BLaER1 treated with 17β-estradiol and CSF1 and Interleukin-3, amounts not matched to agents 10 nM and 100 nM (cell line): ENCODE measurements at regions not wholly inside any gene's neighbourhood (a gene's known extent, or its start where the extent isn't known, plus 50 kb on each side); places are given as distances from the start of the nearest gene placed in this dataset.

ENCODE experiments used
- H3K27ac ChIP-seq, 11 experiments: shearing (Covaris generic); formaldehyde crosslinking; 2 replicates each; pipeline ENCODE4 v1.8.1; 2022
- H3K27me3 ChIP-seq, 11 experiments: shearing (Covaris generic); formaldehyde crosslinking; 2 replicates each; pipeline ENCODE4 v1.8.1; 2022
- H3K36me3 ChIP-seq, 11 experiments: shearing (Covaris generic); formaldehyde crosslinking; 2 replicates each; pipeline ENCODE4 v1.8.1; 2022
- H3K4me1 ChIP-seq, 10 experiments: shearing (Covaris generic); formaldehyde crosslinking; 2 replicates each; pipeline ENCODE4 v1.8.1; 2022
- H3K4me2 ChIP-seq, 11 experiments: shearing (Covaris generic); formaldehyde crosslinking; 2 replicates each; pipeline ENCODE4 v1.8.1; 2022
- H3K4me3 ChIP-seq, 10 experiments: shearing (Covaris generic); formaldehyde crosslinking; 2 replicates each; pipeline ENCODE4 v1.8.1; 2022
- H3K9ac ChIP-seq, 11 experiments: shearing (Covaris generic); formaldehyde crosslinking; 2 replicates each; pipeline ENCODE4 v1.8.1; 2022
- H3K9me3 ChIP-seq, 11 experiments: shearing (Covaris generic); formaldehyde crosslinking; replicated peaks in 1 of 11; 2 replicates each; pipeline ENCODE4 v1.8.1; 2022
- H4K20me1 ChIP-seq, 11 experiments: shearing (Covaris generic); formaldehyde crosslinking; 2 replicates each; pipeline ENCODE4 v1.8.1; 2022
- Cebpa-rat ChIP-seq, 11 experiments: shearing (Covaris generic); IDR thresholded peaks; 2 replicates each; pipeline ENCODE4 v1.8.1; 2022

DNA sequence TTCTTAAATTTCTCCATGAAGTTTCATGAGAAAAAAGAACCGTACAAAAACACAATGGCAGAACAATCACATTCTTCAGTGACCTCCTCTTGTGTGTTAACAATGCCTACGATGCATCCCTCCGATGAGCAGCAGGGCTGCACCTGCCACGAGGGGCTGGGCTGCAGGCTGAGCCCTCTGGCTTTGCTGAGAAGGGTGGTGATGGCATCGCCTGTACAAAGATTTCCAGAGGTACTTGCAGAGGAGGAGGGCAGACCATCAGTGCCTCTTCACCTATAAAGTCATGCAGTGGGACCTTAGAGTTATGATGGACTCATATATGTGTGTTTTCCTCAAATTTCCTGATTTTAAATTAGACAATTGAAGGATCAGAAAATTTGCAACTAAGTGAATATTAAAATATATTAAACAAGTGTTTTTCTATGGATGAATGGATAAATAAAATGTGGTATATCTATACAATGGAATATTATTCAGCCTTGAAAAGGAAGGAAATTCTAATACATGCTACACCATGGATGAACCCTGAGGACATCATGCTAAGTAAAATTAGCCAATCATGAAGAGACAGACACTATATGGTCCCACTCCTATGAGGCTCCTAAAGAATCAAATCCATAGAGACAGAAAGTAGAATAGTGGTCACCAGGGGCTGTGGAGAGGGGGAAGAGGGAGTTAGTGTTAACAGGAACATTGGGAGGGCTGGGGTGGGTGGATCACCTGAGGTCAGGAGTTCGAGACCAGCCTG, 489.3 kb downstream of the SIPA1L2 start:
- Histone ChIP-seq H3K27me3 (no peaks in the 10 kb centered on the region), H4K20me1 (no peaks in the 10 kb centered on the region), H3K9me3 (peaks cover 21 to 38% (median 31%) of the 10 kb centered on the region in 11 experiments), H3K9ac (no peak overlapping the region), H3K4me3 (no peak overlapping the region), H3K4me1 (peaks cover 0 to 6% (median 0%) of the 10 kb centered on the region in 10 experiments; a peak in 3 of 20 replicates), H3K27ac (no peak overlapping the region), H3K4me2 (no peak overlapping the region), H3K36me3 (no peaks in the 10 kb centered on the region; a peak in 1 of 22 replicates)
- TF ChIP-seq Cebpa-rat (IDR thresholded peaks at IDR 0.05): no peak

DNA sequence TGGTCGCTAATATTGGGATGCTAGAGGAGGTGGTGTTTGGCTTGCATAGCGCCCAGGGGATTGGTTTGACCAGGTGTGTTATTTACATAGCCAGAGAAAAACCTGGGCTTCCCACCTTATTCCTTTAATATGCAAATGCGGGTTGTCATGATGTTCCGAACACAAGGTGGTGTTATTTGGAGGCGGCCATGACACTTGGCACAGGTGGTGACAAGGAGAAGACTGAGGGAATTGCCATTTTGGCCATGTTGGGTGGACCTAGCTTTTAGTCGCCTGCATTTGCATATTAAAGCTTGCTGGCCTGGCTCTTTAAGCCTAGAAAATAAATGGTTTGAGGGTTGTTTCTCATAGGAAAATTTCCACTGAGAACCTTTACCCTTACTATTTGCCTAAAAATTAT, 490.5 kb downstream of the SIPA1L2 start:
- no peak for TF ChIP-seq Cebpa-rat (IDR thresholded peaks at IDR 0.05)
- Histone ChIP-seq H3K9me3 (peaks cover 23 to 40% (median 34%) of the 10 kb centered on the region in 11 experiments), H3K4me1 (peaks cover 0 to 6% (median 0%) of the 10 kb centered on the region in 10 experiments; a peak in 3 of 20 replicates), H3K4me3 (no peak overlapping the region), H3K27ac (no peak overlapping the region), H4K20me1 (no peaks in the 10 kb centered on the region), H3K4me2 (no peak overlapping the region), H3K36me3 (no peaks in the 10 kb centered on the region; a peak in 1 of 22 replicates), H3K27me3 (no peaks in the 10 kb centered on the region), H3K9ac (no peak overlapping the region)

GRCh38 chr1:232138044-232138443, 491.9 kb downstream of the SIPA1L2 start:
- no peaks in the 10 kb centered on the region for H4K20me1 ChIP-seq
- TF ChIP-seq Cebpa-rat (IDR thresholded peaks at IDR 0.05): no peak
- no peak overlapping the region for H3K4me3 ChIP-seq
- H3K9ac ChIP-seq: no peak overlapping the region
- H3K4me2 ChIP-seq: peak overlapping the region in 1 of 11 experiments; percentile 16; a peak in 1 of 22 replicates
- no peaks in the 10 kb centered on the region; a peak in 1 of 22 replicates for H3K36me3 ChIP-seq
- H3K27ac ChIP-seq: no peak overlapping the region
- peaks cover 0 to 6% (median 0%) of the 10 kb centered on the region in 10 experiments; a peak in 3 of 20 replicates for H3K4me1 ChIP-seq
- H3K27me3 ChIP-seq: no peaks in the 10 kb centered on the region
- H3K9me3 ChIP-seq: peaks cover 23 to 40% (median 34%) of the 10 kb centered on the region in 11 experiments

- Histone ChIP-seq H3K9me3 (peaks cover 23 to 41% (median 35%) of the 10 kb centered on the region in 11 experiments), H3K9ac (no peak overlapping the region), H3K27ac (no peak overlapping the region), H3K4me1 (peaks cover 0 to 6% (median 0%) of the 10 kb centered on the region in 10 experiments; a peak in 3 of 20 replicates), H4K20me1 (no peaks in the 10 kb centered on the region), H3K27me3 (no peaks in the 10 kb centered on the region), H3K36me3 (no peaks in the 10 kb centered on the region; a peak in 1 of 22 replicates), H3K4me3 (no peak overlapping the region), H3K4me2 (no peak overlapping the region)
- no peak for TF ChIP-seq Cebpa-rat (IDR thresholded peaks at IDR 0.05)
Observed at GRCh38 chr1:232137066-232137465, 492.9 kb downstream of the SIPA1L2 start.

GRCh38 chr1:232136136-232136535, 493.8 kb downstream of the SIPA1L2 start:
- no peak overlapping the region for H3K9ac ChIP-seq
- no peak overlapping the region for H3K27ac ChIP-seq
- H3K4me2 ChIP-seq: peak overlapping the region in 2 of 11 experiments; percentile 5 to 18; a peak in 3 of 22 replicates
- no peaks in the 10 kb centered on the region for H3K27me3 ChIP-seq
- no peak for TF ChIP-seq Cebpa-rat (IDR thresholded peaks at IDR 0.05)
- no peaks in the 10 kb centered on the region; a peak in 1 of 22 replicates for H3K36me3 ChIP-seq
- no peaks in the 10 kb centered on the region for H4K20me1 ChIP-seq
- peaks cover 0 to 6% (median 0%) of the 10 kb centered on the region in 10 experiments; a peak in 3 of 20 replicates for H3K4me1 ChIP-seq
- H3K9me3 ChIP-seq: peaks cover 29 to 49% (median 40%) of the 10 kb centered on the region in 11 experiments
- no peak overlapping the region; a peak in 1 of 20 replicates for H3K4me3 ChIP-seq

DNA sequence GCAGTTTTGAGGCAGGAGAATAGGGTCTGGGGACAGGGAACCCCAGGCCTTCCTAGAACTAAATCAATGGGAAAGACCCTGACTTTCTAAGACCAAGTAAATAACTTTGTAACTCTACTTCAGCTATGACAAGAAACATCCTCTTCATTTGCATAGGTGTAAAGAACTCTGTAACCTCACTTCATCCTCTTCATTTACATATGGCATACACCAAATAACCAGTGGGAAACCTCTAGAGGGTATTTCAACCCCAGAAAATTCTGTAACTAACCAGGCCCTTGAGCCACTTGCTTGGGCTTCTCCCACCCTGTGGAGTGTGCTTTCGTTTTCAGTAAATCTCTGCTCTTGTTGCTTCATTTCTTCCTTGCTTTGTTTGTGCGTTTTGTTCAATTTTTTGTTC, 495.6 kb downstream of the SIPA1L2 start:
- no peak overlapping the region for H3K4me3 ChIP-seq
- no peaks in the 10 kb centered on the region for H4K20me1 ChIP-seq
- H3K9ac ChIP-seq: no peak overlapping the region
- H3K9me3 ChIP-seq: peaks cover 32 to 49% (median 42%) of the 10 kb centered on the region in 11 experiments
- no peak overlapping the region for H3K4me2 ChIP-seq
- H3K27me3 ChIP-seq: no peaks in the 10 kb centered on the region
- H3K27ac ChIP-seq: no peak overlapping the region
- TF ChIP-seq Cebpa-rat (IDR thresholded peaks at IDR 0.05): no peak
- peaks cover 0 to 6% (median 0%) of the 10 kb centered on the region in 10 experiments; a peak in 3 of 20 replicates for H3K4me1 ChIP-seq
- H3K36me3 ChIP-seq: no peaks in the 10 kb centered on the region; a peak in 1 of 22 replicates

DNA sequence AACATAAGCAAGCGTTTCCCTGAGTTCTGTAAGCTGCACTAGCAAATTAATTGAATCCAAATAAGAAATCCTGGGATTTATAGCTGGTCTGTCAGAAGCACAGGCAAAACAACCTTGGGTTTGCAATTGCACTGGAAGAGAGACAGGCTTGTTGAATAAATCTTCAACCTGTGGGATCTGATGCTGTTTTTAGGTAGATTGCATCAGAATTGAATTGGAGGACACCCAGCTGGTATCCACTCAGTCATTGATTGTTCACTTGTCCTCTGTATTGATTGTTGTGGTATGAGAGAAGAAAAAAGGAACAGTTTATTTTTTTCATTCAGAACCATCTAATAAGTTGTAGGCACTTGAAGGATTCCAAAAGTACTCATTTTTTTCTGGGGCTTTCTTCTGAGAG, 497.4 kb downstream of the SIPA1L2 start:
- no peaks in the 10 kb centered on the region for H3K27me3 ChIP-seq
- H3K9me3 ChIP-seq: peaks cover 32 to 57% (median 40%) of the 10 kb centered on the region in 11 experiments
- H3K4me2 ChIP-seq: no peak overlapping the region
- no peak overlapping the region for H3K27ac ChIP-seq
- H4K20me1 ChIP-seq: no peaks in the 10 kb centered on the region
- H3K9ac ChIP-seq: no peak overlapping the region
- H3K4me1 ChIP-seq: peaks cover 0 to 6% (median under 1%) of the 10 kb centered on the region in 10 experiments; a peak in 4 of 20 replicates
- no peak for TF ChIP-seq Cebpa-rat (IDR thresholded peaks at IDR 0.05)
- no peak overlapping the region for H3K4me3 ChIP-seq
- H3K36me3 ChIP-seq: no peaks in the 10 kb centered on the region; a peak in 1 of 22 replicates

- no peak overlapping the region for H3K4me3 ChIP-seq
- peaks cover 32 to 50% (median 40%) of the 10 kb centered on the region in 11 experiments for H3K9me3 ChIP-seq
- H3K27ac ChIP-seq: no peak overlapping the region
- peak overlapping the region in 2 of 11 experiments; percentile 6 to 10; a peak in 1 of 22 replicates for H3K4me2 ChIP-seq
- H3K27me3 ChIP-seq: no peaks in the 10 kb centered on the region
- no peaks in the 10 kb centered on the region; a peak in 1 of 22 replicates for H3K36me3 ChIP-seq
- TF ChIP-seq Cebpa-rat (IDR thresholded peaks at IDR 0.05): no peak
- H3K9ac ChIP-seq: no peak overlapping the region
- H3K4me1 ChIP-seq: peaks cover 0 to 7% (median 2%) of the 10 kb centered on the region in 10 experiments; a peak in 8 of 20 replicates
- H4K20me1 ChIP-seq: no peaks in the 10 kb centered on the region
Observed at GRCh38 chr1:232131715-232132391, 498.1 kb downstream of the SIPA1L2 start.
